H9 (cell line): ENCODE measurements at regions not wholly inside any gene's neighbourhood (a gene's known extent, or its start where the extent isn't known, plus 50 kb on each side); places are given as distances from the start of the nearest gene placed in this dataset.
"Not testable (repeated sequence)": the region's sequence is repeated elsewhere in the genome, so short reads cannot be mapped to it uniquely, and the experiment has no call there.

ENCODE experiments used
- DNase-seq: peaks from one replicate; pipeline ENCODE4 v3.0.0-alpha.2; 2017
- H2AFZ ChIP-seq: one replicate; pipeline ENCODE4 v1.6.1; 2013; ENCODE audit warnings: mild to moderate bottlenecking, low read length, control low read depth, moderate library complexity
- H2AK5ac ChIP-seq: 2 replicates; pipeline ENCODE4 v1.6.1; 2013; ENCODE audit warnings: low read length, control low read depth, mixed read lengths; ENCODE audit not compliant: insufficient read length
- H2BK120ac ChIP-seq: one replicate; pipeline ENCODE4 v1.6.1; 2013; ENCODE audit warnings: low read depth, mild to moderate bottlenecking, low read length, control low read depth, inconsistent platforms; ENCODE audit not compliant: poor library complexity, severe bottlenecking
- H2BK12ac ChIP-seq: 2 replicates; pipeline ENCODE4 v1.6.1; 2013; ENCODE audit warnings: low read length, control low read depth, mixed read lengths, low read depth; ENCODE audit not compliant: insufficient read length
- H2BK15ac ChIP-seq: 2 replicates; pipeline ENCODE4 v1.6.1; 2013; ENCODE audit warnings: low read depth, low read length, control low read depth
- H2BK20ac ChIP-seq: one replicate; pipeline ENCODE4 v1.6.1; 2013; ENCODE audit warnings: low read depth, mild to moderate bottlenecking, low read length, control low read depth, inconsistent platforms; ENCODE audit not compliant: poor library complexity, severe bottlenecking
- H2BK5ac ChIP-seq: 2 replicates; pipeline ENCODE4 v1.6.1; 2013; ENCODE audit warnings: low read length, control low read depth, mixed read lengths; ENCODE audit not compliant: insufficient read length
- H3K14ac ChIP-seq: 2 replicates; pipeline ENCODE4 v1.6.1; 2013; ENCODE audit warnings: low read length, control low read depth; ENCODE audit not compliant: insufficient read depth
- H3K18ac ChIP-seq: 2 replicates; pipeline ENCODE4 v1.6.1; 2013; ENCODE audit warnings: low read depth, mild to moderate bottlenecking, mixed read lengths, low read length, control low read depth; ENCODE audit not compliant: insufficient read length
- H3K23ac ChIP-seq: 2 replicates; pipeline ENCODE4 v1.6.1; 2013; ENCODE audit warnings: low read length, control low read depth, mixed read lengths, low read depth; ENCODE audit not compliant: insufficient read length
- H3K23me2 ChIP-seq: 2 replicates; pipeline ENCODE4 v1.6.1; 2013; ENCODE audit warnings: low read depth, mild to moderate bottlenecking, mixed read lengths, low read length, control low read depth; ENCODE audit not compliant: insufficient read length, poor library complexity, severe bottlenecking
- H3K27ac ChIP-seq: 2 replicates; pipeline ENCODE4 v1.5.1; 2013; ENCODE audit warnings: low read length, control low read depth, mixed read lengths, low read depth; ENCODE audit not compliant: insufficient read length
- H3K27me3 ChIP-seq: 2 replicates; pipeline ENCODE4 v1.6.1; 2013; ENCODE audit warnings: low read length, control low read depth, inconsistent platforms; ENCODE audit not compliant: insufficient read depth
- H3K4ac ChIP-seq: 2 replicates; pipeline ENCODE4 v1.6.1; 2013; ENCODE audit warnings: low read depth, mild to moderate bottlenecking, control low read depth, inconsistent platforms, low read length, moderate library complexity
- H3K4me1 ChIP-seq: 2 replicates; pipeline ENCODE4 v1.6.1; 2013; ENCODE audit warnings: low read length, control low read depth, inconsistent platforms; ENCODE audit not compliant: insufficient read depth
- H3K4me2 ChIP-seq: 2 replicates; pipeline ENCODE4 v1.6.1; 2013; ENCODE audit warnings: low read length, control low read depth, mixed read lengths; ENCODE audit not compliant: insufficient read length, insufficient read depth
- H3K56ac ChIP-seq: 2 replicates; pipeline ENCODE4 v1.6.1; 2013; ENCODE audit warnings: low read depth, mild to moderate bottlenecking, mixed read lengths, low read length, control low read depth; ENCODE audit not compliant: insufficient read length
- H3K79me1 ChIP-seq: 2 replicates; pipeline ENCODE4 v1.6.1; 2013; ENCODE audit warnings: low read depth, mild to moderate bottlenecking, moderate library complexity, low read length, control low read depth, inconsistent platforms; ENCODE audit not compliant: insufficient read depth, poor library complexity, severe bottlenecking
- H3K79me2 ChIP-seq: 2 replicates; pipeline ENCODE4 v1.6.1; 2013; ENCODE audit warnings: low read length, control low read depth, inconsistent platforms; ENCODE audit not compliant: insufficient read depth
- H3K9ac ChIP-seq: 2 replicates; pipeline ENCODE4 v1.6.1; 2013; ENCODE audit warnings: low read length, control low read depth, mixed read lengths; ENCODE audit not compliant: insufficient read length; ENCODE audit errors: extremely low read depth
- H3K9me3 ChIP-seq: one replicate; pipeline ENCODE4 v1.6.1; 2013; ENCODE audit warnings: low read depth, low read length, inconsistent platforms; ENCODE audit not compliant: control insufficient read depth
- H3T11ph ChIP-seq: one replicate; pipeline ENCODE4 v1.6.1; 2013; ENCODE audit warnings: mild to moderate bottlenecking, low read length, control low read depth, inconsistent platforms
- H4K20me1 ChIP-seq: one replicate; pipeline ENCODE4 v1.6.1; 2013; ENCODE audit not compliant: control insufficient read depth, insufficient read length, insufficient read depth
- H4K5ac ChIP-seq: 2 replicates; pipeline ENCODE4 v1.6.1; 2013; ENCODE audit warnings: low read depth, mild to moderate bottlenecking, mixed read lengths, low read length, control low read depth; ENCODE audit not compliant: insufficient read length
- H4K8ac ChIP-seq: replicated peaks from 2 replicates; pipeline ENCODE4 v1.6.1; 2013; ENCODE audit warnings: low read length, control low read depth, mixed read lengths, low read depth; ENCODE audit not compliant: insufficient read length
- H4K91ac ChIP-seq: 2 replicates; pipeline ENCODE4 v1.6.1; 2013; ENCODE audit warnings: low read depth, mild to moderate bottlenecking, moderate library complexity, mixed read lengths, low read length, control low read depth; ENCODE audit not compliant: insufficient read length
- H3K27ac Mint-ChIP-seq, 3 experiments: 2 replicates in 2 of 3; 3 replicates in 1 of 3; pipeline ENCODE4 v1.8.0; 2020 to 2021; ENCODE audit warnings: mixed read lengths in 3 of 3, mild to moderate bottlenecking in 1 of 3, moderate library complexity in 1 of 3
- H3K27me3 Mint-ChIP-seq: 2 replicates; pipeline ENCODE4 v1.8.0; 2021; ENCODE audit warnings: low read depth, mild to moderate bottlenecking, moderate library complexity, mixed read lengths
- H3K36me3 Mint-ChIP-seq, 3 experiments: 2 replicates in 2 of 3; 3 replicates in 1 of 3; pipeline ENCODE4 v1.8.0; 2020 to 2021; ENCODE audit warnings: low read depth in 3 of 3, mixed read lengths in 3 of 3; ENCODE audit not compliant: insufficient read depth in 1 of 3
- H3K4me1 Mint-ChIP-seq, 2 experiments: 2 replicates each; pipeline ENCODE4 v1.8.0; 2020; ENCODE audit warnings: mixed read lengths in 2 of 2
- H3K4me3 Mint-ChIP-seq, 2 experiments: 2 replicates in 1 of 2; 3 replicates in 1 of 2; pipeline ENCODE4 v1.8.0; 2020 to 2021; ENCODE audit warnings: mild to moderate bottlenecking in 2 of 2, mixed read lengths in 2 of 2, moderate library complexity in 1 of 2
- H3K9me3 Mint-ChIP-seq, 2 experiments: 2 replicates in 1 of 2; 3 replicates in 1 of 2; pipeline ENCODE4 v1.8.0; 2020; ENCODE audit warnings: mild to moderate bottlenecking in 2 of 2, mixed read lengths in 2 of 2, moderate library complexity in 1 of 2
- WGBS: extraction: QIAGEN DNeasy Blood & Tissue Kit; methylation state at CpG from one replicate; pipeline ENCODE4 v1.1.7; 2013; ENCODE audit warnings: missing lambda C conversion rate, low lambda C conversion rate, mixed read lengths; ENCODE audit not compliant: insufficient read length; ENCODE audit errors: extremely low coverage; 5-methylcytosine and 5-hydroxymethylcytosine counted together

DNA sequence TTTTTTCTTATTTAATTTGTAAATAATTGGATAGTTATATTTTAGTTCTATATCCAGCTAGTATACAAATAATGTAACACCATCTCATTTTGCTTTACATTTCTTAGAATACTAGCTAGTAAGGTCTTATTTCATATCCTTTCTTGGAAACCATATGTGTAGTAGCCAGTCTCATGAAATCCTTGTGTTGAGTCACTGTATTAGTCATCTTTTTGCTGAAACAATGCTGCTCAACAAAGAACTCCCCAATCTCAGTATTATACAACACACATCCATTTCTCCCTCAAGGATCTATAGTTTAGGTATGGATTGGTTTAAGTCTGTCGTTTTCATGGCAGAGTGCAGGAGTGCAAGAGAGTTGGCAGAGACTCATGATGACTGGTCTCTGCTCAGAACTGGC lies 55.6 kb upstream of the NBPF26 start:
- H2BK5ac ChIP-seq, H3K23me2 ChIP-seq, H3K4me1 ChIP-seq, H2BK12ac ChIP-seq, H4K5ac ChIP-seq, H3K9me3 ChIP-seq, H3K18ac ChIP-seq, H4K91ac ChIP-seq, H3K27ac ChIP-seq, H3K27ac Mint-ChIP-seq, H3K27me3 ChIP-seq, H4K20me1 ChIP-seq, DNase-seq, H4K8ac ChIP-seq, H2AK5ac ChIP-seq, H3K79me2 ChIP-seq, H3K4me3 Mint-ChIP-seq, H3K36me3 Mint-ChIP-seq, H3K9me3 Mint-ChIP-seq, H2BK120ac ChIP-seq, H3K4me1 Mint-ChIP-seq, H3K23ac ChIP-seq, H3K79me1 ChIP-seq, H2AFZ ChIP-seq, H2BK15ac ChIP-seq, H3K27me3 Mint-ChIP-seq, H3K14ac ChIP-seq, H3K4ac ChIP-seq, H3K4me2 ChIP-seq, H3T11ph ChIP-seq, H2BK20ac ChIP-seq, H3K9ac ChIP-seq, H3K56ac ChIP-seq: not testable (repeated sequence)
- WGBS: no CpG with 5 or more reads among the region's 1 CpG
